WTC11 (cell line): ENCODE measurements at regions not wholly inside any gene's neighbourhood (a gene's known extent, or its start where the extent isn't known, plus 50 kb on each side); places are given as distances from the start of the nearest gene placed in this dataset.
A peak's percentile ranks its signal among the peaks of the same experiment; 100 is the strongest.

Experiments used
- CREB1 ChIP-seq: sonication (generic); formaldehyde crosslinking; IDR thresholded peaks from 2 replicates; pipeline ENCODE4 v1.8.0; 2023; ENCODE audit warnings: mild to moderate bottlenecking, missing genetic modification reagents
- CTCF ChIP-seq: fragments of 200-600 bp; IDR thresholded peaks from 2 replicates; pipeline ENCODE4 v1.8.0; 2022; ENCODE audit warnings: antibody characterized with exemption
- TCF7 ChIP-seq: sonication (generic); formaldehyde crosslinking; IDR thresholded peaks from 2 replicates; pipeline ENCODE4 v1.8.0; 2022; ENCODE audit warnings: mild to moderate bottlenecking, low read depth, missing genetic modification reagents, moderate library complexity
- ZNF317 ChIP-seq: sonication (generic); formaldehyde crosslinking; IDR thresholded peaks from 2 replicates; pipeline ENCODE4 v1.8.1; 2023; ENCODE audit warnings: low read depth, mild to moderate bottlenecking, moderate library complexity, missing genetic modification reagents, borderline replicate concordance
- TF ChIP-seq, protein P1 (sequence below): sonication (generic); formaldehyde crosslinking; IDR thresholded peaks from 2 replicates; pipeline ENCODE4 v1.8.1; 2022; ENCODE audit warnings: missing genetic modification reagents, borderline replicate concordance
- TF ChIP-seq, protein P2 (sequence below): sonication (generic); formaldehyde crosslinking; IDR thresholded peaks from 2 replicates; pipeline ENCODE4 v1.8.1; 2023; ENCODE audit warnings: mild to moderate bottlenecking, missing genetic modification reagents, borderline replicate concordance

DNA sequence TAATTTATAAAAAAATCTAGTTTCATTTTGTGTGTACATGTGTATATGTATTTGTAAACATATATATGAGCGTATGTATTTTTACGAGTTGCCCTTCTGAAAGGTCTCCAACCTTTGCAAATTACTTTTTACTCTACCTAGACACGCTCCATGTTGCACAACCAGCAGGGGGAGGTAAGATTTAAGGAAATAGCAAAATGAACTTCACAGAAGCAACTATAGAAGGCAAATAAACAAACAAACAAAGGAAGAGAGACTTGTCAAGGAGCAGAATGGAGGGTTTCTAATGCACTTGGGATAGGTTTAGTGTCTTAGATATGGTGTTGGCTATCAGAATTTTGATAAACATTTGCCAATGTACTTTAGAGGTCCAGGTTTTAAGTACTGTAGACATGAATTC, 820.5 kb upstream of the POU3F3 start:
- no peak for TF ChIP-seq TCF7 (CRISPR knock-in tag)
- no peak for TF ChIP-seq ZNF317
- TF ChIP-seq CTCF = peak; percentile 55
- no peak for TF ChIP-seq CREB1 (CRISPR knock-in tag)
- TF ChIP-seq, protein P1, sequence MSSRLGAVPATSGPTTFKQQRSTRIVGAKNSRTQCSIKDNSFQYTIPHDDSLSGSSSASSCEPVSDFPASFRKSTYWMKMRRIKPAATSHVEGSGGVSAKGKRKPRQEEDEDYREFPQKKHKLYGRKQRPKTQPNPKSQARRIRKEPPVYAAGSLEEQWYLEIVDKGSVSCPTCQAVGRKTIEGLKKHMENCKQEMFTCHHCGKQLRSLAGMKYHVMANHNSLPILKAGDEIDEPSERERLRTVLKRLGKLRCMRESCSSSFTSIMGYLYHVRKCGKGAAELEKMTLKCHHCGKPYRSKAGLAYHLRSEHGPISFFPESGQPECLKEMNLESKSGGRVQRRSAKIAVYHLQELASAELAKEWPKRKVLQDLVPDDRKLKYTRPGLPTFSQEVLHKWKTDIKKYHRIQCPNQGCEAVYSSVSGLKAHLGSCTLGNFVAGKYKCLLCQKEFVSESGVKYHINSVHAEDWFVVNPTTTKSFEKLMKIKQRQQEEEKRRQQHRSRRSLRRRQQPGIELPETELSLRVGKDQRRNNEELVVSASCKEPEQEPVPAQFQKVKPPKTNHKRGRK (CRISPR knock-in tag) = no peak
- TF ChIP-seq, protein P2, sequence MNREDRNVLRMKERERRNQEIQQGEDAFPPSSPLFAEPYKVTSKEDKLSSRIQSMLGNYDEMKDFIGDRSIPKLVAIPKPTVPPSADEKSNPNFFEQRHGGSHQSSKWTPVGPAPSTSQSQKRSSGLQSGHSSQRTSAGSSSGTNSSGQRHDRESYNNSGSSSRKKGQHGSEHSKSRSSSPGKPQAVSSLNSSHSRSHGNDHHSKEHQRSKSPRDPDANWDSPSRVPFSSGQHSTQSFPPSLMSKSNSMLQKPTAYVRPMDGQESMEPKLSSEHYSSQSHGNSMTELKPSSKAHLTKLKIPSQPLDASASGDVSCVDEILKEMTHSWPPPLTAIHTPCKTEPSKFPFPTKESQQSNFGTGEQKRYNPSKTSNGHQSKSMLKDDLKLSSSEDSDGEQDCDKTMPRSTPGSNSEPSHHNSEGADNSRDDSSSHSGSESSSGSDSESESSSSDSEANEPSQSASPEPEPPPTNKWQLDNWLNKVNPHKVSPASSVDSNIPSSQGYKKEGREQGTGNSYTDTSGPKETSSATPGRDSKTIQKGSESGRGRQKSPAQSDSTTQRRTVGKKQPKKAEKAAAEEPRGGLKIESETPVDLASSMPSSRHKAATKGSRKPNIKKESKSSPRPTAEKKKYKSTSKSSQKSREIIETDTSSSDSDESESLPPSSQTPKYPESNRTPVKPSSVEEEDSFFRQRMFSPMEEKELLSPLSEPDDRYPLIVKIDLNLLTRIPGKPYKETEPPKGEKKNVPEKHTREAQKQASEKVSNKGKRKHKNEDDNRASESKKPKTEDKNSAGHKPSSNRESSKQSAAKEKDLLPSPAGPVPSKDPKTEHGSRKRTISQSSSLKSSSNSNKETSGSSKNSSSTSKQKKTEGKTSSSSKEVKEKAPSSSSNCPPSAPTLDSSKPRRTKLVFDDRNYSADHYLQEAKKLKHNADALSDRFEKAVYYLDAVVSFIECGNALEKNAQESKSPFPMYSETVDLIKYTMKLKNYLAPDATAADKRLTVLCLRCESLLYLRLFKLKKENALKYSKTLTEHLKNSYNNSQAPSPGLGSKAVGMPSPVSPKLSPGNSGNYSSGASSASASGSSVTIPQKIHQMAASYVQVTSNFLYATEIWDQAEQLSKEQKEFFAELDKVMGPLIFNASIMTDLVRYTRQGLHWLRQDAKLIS (CRISPR knock-in tag) = no peak
